Mononuclear cell (primary cell): ENCODE measurements at regions not wholly inside any gene's neighbourhood (a gene's known extent, or its start where the extent isn't known, plus 50 kb on each side); places are given as distances from the start of the nearest gene placed in this dataset.

Source experiments
- H3K27me3 ChIP-seq: 2 replicates; pipeline ENCODE4 v1.6.0; 2011; ENCODE audit warnings: low read length, control low read depth; ENCODE audit not compliant: insufficient read depth
- H3K4me1 ChIP-seq: 2 replicates; pipeline ENCODE4 v1.5.1; 2011; ENCODE audit warnings: mild to moderate bottlenecking, low read length, control low read depth; ENCODE audit not compliant: insufficient read depth
- H3K4me3 ChIP-seq: 2 replicates; pipeline ENCODE4 v1.5.1; 2011; ENCODE audit warnings: mild to moderate bottlenecking, low read length, moderate library complexity
- H3K9me3 ChIP-seq: 2 replicates; pipeline ENCODE4 v1.5.1; 2011; ENCODE audit warnings: low read depth, mild to moderate bottlenecking, control low read depth, low read length

GRCh38 chr2:8630676-8631464 lies 51.0 kb upstream of the ID2 start:
- H3K27me3 ChIP-seq, result no peaks in the 10 kb centered on the region
- H3K4me3 ChIP-seq, result no peak overlapping the region
- no peaks in the 10 kb centered on the region for H3K9me3 ChIP-seq
- no peaks in the 10 kb centered on the region for H3K4me1 ChIP-seq

- H3K4me3 ChIP-seq, result no peak overlapping the region
- H3K4me1 ChIP-seq, result no peaks in the 10 kb centered on the region
- no peaks in the 10 kb centered on the region for H3K9me3 ChIP-seq
- H3K27me3 ChIP-seq, result no peaks in the 10 kb centered on the region
Measured at GRCh38 chr2:8631465-8632005, 50.3 kb upstream of the ID2 start.
